ENCODE measurements at regions not wholly inside any gene's neighbourhood (a gene's known extent, or its start where the extent isn't known, plus 50 kb on each side); places are given as distances from the start of the nearest gene placed in this dataset.
A peak's percentile ranks its signal among the peaks of the same experiment; 100 is the strongest.

GRCh38 chr13:79681069-79681468, 200.1 kb downstream of the NDFIP2 start:
- DNase-seq, result no peak

- no peak for DNase-seq
Measured at GRCh38 chr13:79680485-79680884, 199.5 kb downstream of the NDFIP2 start.

- peak; percentile 53 to 82 (median 57) for DNase-seq
Measured at GRCh38 chr13:79679334-79679733, 198.4 kb downstream of the NDFIP2 start.

GRCh38 chr13:79678100-79678499, 197.1 kb downstream of the NDFIP2 start:
- DNase-seq, result no peak

GRCh38 chr13:79675931-79676660, 195.1 kb downstream of the NDFIP2 start:
- DNase-seq, result peak in 1 of 3 experiments; percentile 33

GRCh38 chr13:79674765-79675515, 194.0 kb downstream of the NDFIP2 start:
- DNase-seq, result peak in 1 of 3 experiments; percentile 18

GRCh38 chr13:79673993-79674377, 193.0 kb downstream of the NDFIP2 start:
- no peak for DNase-seq

- no peak for DNase-seq
Measured at GRCh38 chr13:79673310-79673992, 192.5 kb downstream of the NDFIP2 start.

- DNase-seq, result no peak
Measured at GRCh38 chr13:79671420-79671819, 190.5 kb downstream of the NDFIP2 start.

GRCh38 chr13:79668201-79668752, 187.3 kb downstream of the NDFIP2 start:
- DNase-seq, result no peak

- no peak for DNase-seq
Measured at GRCh38 chr13:79667771-79668170, 186.8 kb downstream of the NDFIP2 start.

- DNase-seq, result no peak
Measured at GRCh38 chr13:79663977-79664636, 183.2 kb downstream of the NDFIP2 start.

GRCh38 chr13:79663435-79663834, 182.5 kb downstream of the NDFIP2 start:
- no peak for DNase-seq

GRCh38 chr13:79662882-79663281, 181.9 kb downstream of the NDFIP2 start:
- no peak for DNase-seq

GRCh38 chr13:79660361-79660760, 179.4 kb downstream of the NDFIP2 start:
- no peak for DNase-seq

- DNase-seq, result peak in 2 of 3 experiments; percentile 40 to 75
Measured at GRCh38 chr13:79659121-79659521, 178.2 kb downstream of the NDFIP2 start.

- DNase-seq, result no peak
Measured at GRCh38 chr13:79658333-79658975, 177.5 kb downstream of the NDFIP2 start.

GRCh38 chr13:79655509-79655908, 174.6 kb downstream of the NDFIP2 start:
- DNase-seq, result no peak

- no peak for DNase-seq
Measured at GRCh38 chr13:79654520-79654919, 173.6 kb downstream of the NDFIP2 start.

GRCh38 chr13:79650688-79651087, 169.7 kb downstream of the NDFIP2 start:
- DNase-seq, result peak in 1 of 3 experiments; percentile 41

GRCh38 chr13:79648191-79648590, 167.2 kb downstream of the NDFIP2 start:
- no peak for DNase-seq

- peak in 2 of 3 experiments; percentile 86 to 98 for DNase-seq
Measured at GRCh38 chr13:79647533-79647932, 166.6 kb downstream of the NDFIP2 start.
